Peyer's patch (tissue), 4 donors: ENCODE measurements at regions not wholly inside any gene's neighbourhood (a gene's known extent, or its start where the extent isn't known, plus 50 kb on each side); places are given as distances from the start of the nearest gene placed in this dataset.

Source experiments
- CTCF ChIP-seq, 6 experiments: fragments of 450-650 bp in 4 of 6; fragments of 200-600 bp in 2 of 6; sonication (generic) in 1 of 6; IDR thresholded peaks; one replicate each; pipeline ENCODE4 v1.5.1; 2017 to 2019; ENCODE audit warnings: antibody characterized with exemption in 6 of 6, mild to moderate bottlenecking in 3 of 6, moderate library complexity in 1 of 6
- POLR2A ChIP-seq, 2 donors: fragments of 450-650 bp; IDR thresholded peaks; one replicate each; pipeline ENCODE4 v1.5.1; 2017; ENCODE audit warnings: antibody characterized with exemption in 2 of 2, mild to moderate bottlenecking in 2 of 2, moderate library complexity in 2 of 2

DNA sequence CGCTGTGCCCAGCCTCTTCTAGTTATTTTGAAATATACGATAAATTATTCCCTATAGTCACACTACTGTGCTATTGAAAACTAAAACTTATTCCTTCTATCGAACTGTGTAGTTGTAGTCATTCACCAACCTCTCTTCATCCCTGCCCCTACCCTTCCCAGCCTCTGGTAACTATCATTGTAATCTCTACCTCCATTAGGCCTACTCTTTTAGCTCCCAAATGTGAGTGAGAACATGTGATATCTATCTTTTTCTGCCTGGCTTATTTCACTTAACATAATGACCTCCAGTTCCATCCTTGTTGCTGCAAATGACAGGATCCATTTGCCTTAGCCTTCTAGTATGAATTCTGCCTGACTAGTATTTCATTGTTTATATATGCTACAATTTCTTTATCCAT lies 127.4 kb downstream of the PSAT1 start:
- TF ChIP-seq CTCF (IDR thresholded peaks at IDR 0.05) (no peak), POLR2A (IDR thresholded peaks at IDR 0.05) (no peak)
